ENCODE measurements at regions not wholly inside any gene's neighbourhood (a gene's known extent, or its start where the extent isn't known, plus 50 kb on each side); places are given as distances from the start of the nearest gene placed in this dataset.

GRCh38 chr5:4222147-4222546 lies 626.5 kb downstream of the IRX1 start:
- Histone ChIP-seq H3K4me3 (no peak overlapping the region), H3K36me3 (no peaks in the 10 kb centered on the region), H3K9me3 (no peaks in the 10 kb centered on the region), H3K27me3 (no peaks in the 10 kb centered on the region), H3K27ac (replicated peaks in 1 of 4) (no peak overlapping the region), H3K4me1 (no peaks in the 10 kb centered on the region)
- TF ChIP-seq POLR2AphosphoS5 (IDR thresholded peaks at IDR 0.05) (no peak), EP300 (IDR thresholded peaks at IDR 0.05) (no peak), POLR2A (IDR thresholded peaks at IDR 0.05; ENCODE audit: low read depth) (no peak), CTCF (IDR thresholded peaks at IDR 0.05) (no peak)
- intact Hi-C loops (cut with DNase I): no loop called here
- peak; percentile 60 for DNase-seq (ENCODE audit: extremely low spot score)
- 87% methylated on average over 6 of the region's 6 CpGs for WGBS

GRCh38 chr5:4222821-4223220 lies 627.2 kb downstream of the IRX1 start:
- Histone ChIP-seq H3K9me3 (no peaks in the 10 kb centered on the region), H3K4me3 (no peak overlapping the region), H3K27me3 (no peaks in the 10 kb centered on the region), H3K4me1 (no peaks in the 10 kb centered on the region), H3K36me3 (no peaks in the 10 kb centered on the region), H3K27ac (replicated peaks in 1 of 4) (no peak overlapping the region)
- TF ChIP-seq POLR2A (IDR thresholded peaks at IDR 0.05; ENCODE audit: low read depth) (no peak), CTCF (IDR thresholded peaks at IDR 0.05) (no peak), EP300 (IDR thresholded peaks at IDR 0.05) (no peak)
- DNase-seq (ENCODE audit: extremely low spot score): peak; percentile 91
- WGBS: 83% methylated on average over 12 of the region's 15 CpGs
- intact Hi-C loops (cut with DNase I): no loop called here

GRCh38 chr5:4225741-4226140 lies 630.1 kb downstream of the IRX1 start:
- intact Hi-C loops (cut with DNase I): no loop called here
- Histone ChIP-seq H3K36me3 (no peaks in the 10 kb centered on the region), H3K27ac (replicated peaks in 1 of 4) (no peak overlapping the region), H3K4me3 (no peak overlapping the region), H3K4me1 (no peaks in the 10 kb centered on the region), H3K27me3 (peaks cover 0 to 18% (median 0%) of the 10 kb centered on the region in 4 donors), H3K9me3 (no peaks in the 10 kb centered on the region)
- 81% methylated on average over 5 of the region's 5 CpGs for WGBS
- peak; percentile 21 for DNase-seq (ENCODE audit: extremely low spot score)
- TF ChIP-seq EP300 (IDR thresholded peaks at IDR 0.05) (no peak), CTCF (IDR thresholded peaks at IDR 0.05) (no peak), POLR2AphosphoS5 (IDR thresholded peaks at IDR 0.05) (no peak), POLR2A (IDR thresholded peaks at IDR 0.05; ENCODE audit: low read depth) (no peak)

GRCh38 chr5:4226565-4226964 lies 630.9 kb downstream of the IRX1 start:
- H3K4me3 ChIP-seq: no peak overlapping the region
- no peaks in the 10 kb centered on the region for H3K4me1 ChIP-seq
- TF ChIP-seq CTCF (IDR thresholded peaks at IDR 0.05): no peak
- TF ChIP-seq POLR2AphosphoS5 (IDR thresholded peaks at IDR 0.05): no peak
- no peak for TF ChIP-seq POLR2A (IDR thresholded peaks at IDR 0.05; ENCODE audit: low read depth)
- no peak for TF ChIP-seq EP300 (IDR thresholded peaks at IDR 0.05)
- no peaks in the 10 kb centered on the region for H3K9me3 ChIP-seq
- 68% methylated on average over 5 of the region's 5 CpGs for WGBS
- DNase-seq (ENCODE audit: extremely low spot score): peak; percentile 86
- H3K27me3 ChIP-seq: peaks cover 0 to 26% (median 0%) of the 10 kb centered on the region in 4 donors
- H3K27ac ChIP-seq (replicated peaks in 1 of 4): no peak overlapping the region
- no peaks in the 10 kb centered on the region for H3K36me3 ChIP-seq
- intact Hi-C loops (cut with DNase I): no loop called here

- no peaks in the 10 kb centered on the region for H3K36me3 ChIP-seq
- H3K4me3 ChIP-seq: no peak overlapping the region
- peaks cover 0 to 4% (median 0%) of the 10 kb centered on the region in 4 donors for H3K9me3 ChIP-seq
- no peak overlapping the region for H3K27ac ChIP-seq (replicated peaks in 1 of 4)
- intact Hi-C loops (cut with DNase I): no loop called here
- WGBS: 88% methylated on average over 6 of the region's 6 CpGs
- TF ChIP-seq CTCF (IDR thresholded peaks at IDR 0.05): no peak
- no peak for TF ChIP-seq EP300 (IDR thresholded peaks at IDR 0.05)
- no peak for TF ChIP-seq POLR2A (IDR thresholded peaks at IDR 0.05; ENCODE audit: low read depth)
- TF ChIP-seq POLR2AphosphoS5 (IDR thresholded peaks at IDR 0.05): no peak
- DNase-seq (ENCODE audit: extremely low spot score): peak; percentile 86
- peaks cover 0 to 28% (median 0%) of the 10 kb centered on the region in 4 donors for H3K27me3 ChIP-seq
- no peaks in the 10 kb centered on the region for H3K4me1 ChIP-seq
Observed at GRCh38 chr5:4228708-4229107, 633.1 kb downstream of the IRX1 start.
